CD14-positive monocyte (primary cell): ENCODE measurements at regions not wholly inside any gene's neighbourhood (a gene's known extent, or its start where the extent isn't known, plus 50 kb on each side); places are given as distances from the start of the nearest gene placed in this dataset.

Experiments used
- DNase-seq, 3 donors: peaks; one replicate each; pipeline ENCODE4 v3.0.0-alpha.2; 2011 to 2022
- H2AFZ ChIP-seq: 2 replicates; pipeline ENCODE4 v1.6.0; 2012; ENCODE audit warnings: mild to moderate bottlenecking, low read depth, low read length, inconsistent platforms; ENCODE audit not compliant: insufficient read depth, poor library complexity, severe bottlenecking
- H3K27ac ChIP-seq, 2 donors: 1 replicate in 1 of 2; 2 replicates in 1 of 2; pipeline ENCODE4 v1.5.1; 2012 to 2013; ENCODE audit warnings: low read length in 2 of 2, control low read depth in 1 of 2, inconsistent platforms in 1 of 2, low read depth in 1 of 2, mild to moderate bottlenecking in 1 of 2
- H3K27me3 ChIP-seq, 2 donors: one replicate each; pipeline versions ENCODE4 v1.6.0 to v1.6.1; 2011 to 2013; ENCODE audit warnings: low read length in 2 of 2; ENCODE audit not compliant: control insufficient read depth in 2 of 2, insufficient read depth in 2 of 2
- H3K36me3 ChIP-seq, 2 donors: replicated peaks in 1 of 2; 1 replicate in 1 of 2; 2 replicates in 1 of 2; pipeline versions ENCODE4 v1.5.1 to v1.6.1; 2012 to 2013; ENCODE audit warnings: low read length in 2 of 2, control low read depth in 1 of 2, inconsistent platforms in 1 of 2, mild to moderate bottlenecking in 1 of 2; ENCODE audit not compliant: insufficient read depth in 2 of 2, control insufficient read depth in 1 of 2
- H3K4me1 ChIP-seq, 2 donors: 1 replicate in 1 of 2; 2 replicates in 1 of 2; pipeline versions ENCODE4 v1.5.1 to v1.6.1; 2012 to 2013; ENCODE audit warnings: low read length in 2 of 2, control low read depth in 1 of 2, inconsistent platforms in 1 of 2, mild to moderate bottlenecking in 1 of 2, moderate library complexity in 1 of 2; ENCODE audit not compliant: insufficient read depth in 2 of 2, control insufficient read depth in 1 of 2
- H3K4me2 ChIP-seq: replicated peaks from 2 replicates; pipeline ENCODE3; 2012; ENCODE audit warnings: low read length, moderate library complexity, mild to moderate bottlenecking; ENCODE audit not compliant: poor library complexity, severe bottlenecking; ENCODE audit errors: extremely low read depth
- H3K4me3 ChIP-seq, 3 experiments: fragments of 200-600 bp in 1 of 3; sonication (generic) in 1 of 3; replicated peaks in 1 of 3; 1 replicate in 2 of 3; 2 replicates in 1 of 3; pipeline ENCODE4 v1.5.1; 2011 to 2013; ENCODE audit warnings: low read length in 3 of 3, mild to moderate bottlenecking in 3 of 3, control low read depth in 2 of 3, low read depth in 2 of 3, inconsistent platforms in 1 of 3, moderate library complexity in 1 of 3
- H3K79me2 ChIP-seq: 2 replicates; pipeline ENCODE4 v1.6.0; 2012; ENCODE audit warnings: mild to moderate bottlenecking, control low read depth, inconsistent platforms, low read length, moderate library complexity; ENCODE audit not compliant: insufficient read depth
- H3K9ac ChIP-seq: 2 replicates; pipeline ENCODE4 v1.6.0; 2017; ENCODE audit warnings: low read length, mild to moderate bottlenecking; ENCODE audit not compliant: insufficient read depth, poor library complexity, severe bottlenecking
- H3K9me3 ChIP-seq, 2 donors: replicated peaks in 1 of 2; 1 replicate in 1 of 2; 2 replicates in 1 of 2; pipeline versions ENCODE4 v1.5.1 to v1.6.1; 2012 to 2013; ENCODE audit warnings: low read length in 2 of 2, control low read depth in 1 of 2; ENCODE audit not compliant: control insufficient read depth in 1 of 2, insufficient read depth in 1 of 2
- H4K20me1 ChIP-seq: 2 replicates; pipeline ENCODE4 v1.6.0; 2012; ENCODE audit warnings: mild to moderate bottlenecking, low read length, control low read depth, moderate library complexity; ENCODE audit not compliant: insufficient read depth
- H3K27ac Mint-ChIP-seq, 7 donors: one replicate each; pipeline ENCODE4 v1.8.0; 2020; ENCODE audit warnings: mild to moderate bottlenecking in 7 of 7, mixed read lengths in 7 of 7, moderate library complexity in 6 of 7, inconsistent platforms in 2 of 7
- H3K27me3 Mint-ChIP-seq, 3 donors: one replicate each; pipeline ENCODE4 v1.8.0; 2021 to 2022; ENCODE audit warnings: low read depth in 3 of 3, mild to moderate bottlenecking in 3 of 3, mixed read lengths in 3 of 3, moderate library complexity in 3 of 3, inconsistent platforms in 1 of 3
- H3K36me3 Mint-ChIP-seq, 2 donors: one replicate each; pipeline ENCODE4 v1.8.0; 2020; ENCODE audit warnings: mixed read lengths in 2 of 2, inconsistent platforms in 1 of 2, mild to moderate bottlenecking in 1 of 2
- H3K4me1 Mint-ChIP-seq: one replicate; pipeline ENCODE4 v1.8.0; 2020; ENCODE audit warnings: mild to moderate bottlenecking, mixed read lengths
- H3K4me3 Mint-ChIP-seq, 2 donors: one replicate each; pipeline ENCODE4 v1.8.0; 2020; ENCODE audit warnings: mild to moderate bottlenecking in 2 of 2, mixed read lengths in 2 of 2, moderate library complexity in 1 of 2
- H3K9me3 Mint-ChIP-seq, 7 donors: one replicate each; pipeline ENCODE4 v1.8.0; 2020 to 2022; ENCODE audit warnings: mixed read lengths in 7 of 7, mild to moderate bottlenecking in 6 of 7, moderate library complexity in 6 of 7, inconsistent platforms in 2 of 7
- CTCF ChIP-seq: fragments of 200-600 bp; IDR thresholded peaks from one replicate; pipeline ENCODE4 v1.8.0; 2022; ENCODE audit warnings: antibody characterized with exemption, mild to moderate bottlenecking
- WGBS: methylation state at CpG from one replicate; pipeline ENCODE4 v1.1.5; 2013; ENCODE audit warnings: missing lambda C conversion rate; ENCODE audit not compliant: insufficient coverage; 5-methylcytosine and 5-hydroxymethylcytosine counted together
- intact Hi-C, 2 donors: fragments of 100-400 bp; cut with micrococcal nuclease; formaldehyde crosslinking; loops; one replicate each; pipeline versions ENCODE4 v1.15.0 to v1.15.1; 2023

GRCh38 chr5:136455409-136455808 is 90.1 kb upstream of the TRPC7 start:
- intact Hi-C loops = no loop called here
- no peak overlapping the region for H3K4me3 ChIP-seq
- no peaks in the 10 kb centered on the region for H3K4me1 ChIP-seq
- no peaks in the 10 kb centered on the region for H3K36me3 Mint-ChIP-seq
- H3K9ac ChIP-seq = no peak overlapping the region
- H3K36me3 ChIP-seq = no peaks in the 10 kb centered on the region
- no peaks in the 10 kb centered on the region for H3K27me3 ChIP-seq
- H3K27ac Mint-ChIP-seq = no peak overlapping the region
- no CpG with 5 or more reads among the region's 1 CpG for WGBS
- H3K27me3 Mint-ChIP-seq = peaks cover 0 to 2% (median 0%) of the 10 kb centered on the region in 3 donors
- TF ChIP-seq CTCF = no peak
- no peaks in the 10 kb centered on the region for H4K20me1 ChIP-seq
- no peaks in the 10 kb centered on the region for H3K9me3 ChIP-seq
- no peak overlapping the region for H3K4me3 Mint-ChIP-seq
- no peak overlapping the region for H2AFZ ChIP-seq
- H3K9me3 Mint-ChIP-seq = peaks cover 0 to 3% (median 0%) of the 10 kb centered on the region in 7 donors
- no peak overlapping the region for H3K4me2 ChIP-seq
- no peaks in the 10 kb centered on the region for H3K79me2 ChIP-seq
- H3K27ac ChIP-seq = no peak overlapping the region
- DNase-seq = no peak
- no peaks in the 10 kb centered on the region for H3K4me1 Mint-ChIP-seq

DNA sequence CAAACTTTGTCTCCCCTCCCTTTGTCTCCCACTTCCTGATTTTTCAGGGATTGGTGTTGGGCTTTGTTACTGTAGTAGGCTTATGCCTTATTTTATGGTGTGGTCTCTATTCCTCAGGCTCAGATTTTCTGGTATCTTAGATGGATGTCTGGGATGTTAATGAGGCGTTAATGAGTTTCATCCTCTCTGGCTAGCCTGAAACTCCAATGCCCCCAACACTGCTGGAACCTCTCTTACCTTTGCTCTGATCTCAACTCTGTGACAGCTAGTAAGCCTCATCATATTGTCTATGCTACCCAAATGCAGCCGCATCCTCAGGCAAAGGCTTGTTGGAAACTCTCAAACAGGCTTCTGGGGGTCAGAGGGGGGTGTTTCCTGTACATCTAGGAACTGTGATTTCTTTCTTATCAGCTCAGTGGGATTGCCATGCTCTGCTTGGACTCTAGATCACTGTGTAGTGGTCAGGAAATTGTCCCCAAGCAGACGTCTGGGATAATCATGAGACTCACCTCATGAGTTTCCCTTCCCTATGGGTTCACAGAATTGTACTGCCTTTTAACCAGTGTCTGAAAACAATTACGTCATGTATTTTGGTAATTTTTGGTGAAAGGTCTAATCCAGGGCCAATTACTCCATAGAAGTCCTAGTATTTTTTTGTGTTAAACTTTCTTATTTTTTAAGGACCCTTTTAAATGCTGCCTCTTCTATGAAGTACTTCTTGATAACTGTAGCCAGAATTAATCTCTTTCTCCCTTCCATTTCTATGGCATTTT is 88.8 kb upstream of the TRPC7 start:
- no peak overlapping the region for H3K9ac ChIP-seq
- no peaks in the 10 kb centered on the region for H3K36me3 ChIP-seq
- no peak overlapping the region for H3K4me3 ChIP-seq
- DNase-seq = no peak
- no peaks in the 10 kb centered on the region for H3K79me2 ChIP-seq
- no peaks in the 10 kb centered on the region for H3K36me3 Mint-ChIP-seq
- H2AFZ ChIP-seq = no peak overlapping the region
- intact Hi-C loops = no loop called here
- no peaks in the 10 kb centered on the region for H3K4me1 ChIP-seq
- H3K4me1 Mint-ChIP-seq = no peaks in the 10 kb centered on the region
- H4K20me1 ChIP-seq = no peaks in the 10 kb centered on the region
- WGBS = 60% methylated on average over 1 of the region's 4 CpGs
- H3K9me3 ChIP-seq = no peaks in the 10 kb centered on the region
- TF ChIP-seq CTCF = no peak
- H3K4me3 Mint-ChIP-seq = no peak overlapping the region
- H3K27ac Mint-ChIP-seq = no peak overlapping the region
- no peaks in the 10 kb centered on the region for H3K27me3 ChIP-seq
- H3K9me3 Mint-ChIP-seq = peaks cover 0 to 3% (median 0%) of the 10 kb centered on the region in 7 donors
- no peak overlapping the region for H3K4me2 ChIP-seq
- H3K27ac ChIP-seq = no peak overlapping the region
- peaks cover 0 to 2% (median 0%) of the 10 kb centered on the region in 3 donors for H3K27me3 Mint-ChIP-seq
